GM12891 (cell line): ENCODE measurements at regions not wholly inside any gene's neighbourhood (a gene's known extent, or its start where the extent isn't known, plus 50 kb on each side); places are given as distances from the start of the nearest gene placed in this dataset.

Experiments used
- DNase-seq: peaks from one replicate; pipeline ENCODE4 v3.0.0; 2011; ENCODE audit warnings: low spot score; ENCODE audit not compliant: insufficient read length
- FAIRE-seq: peaks from 2 replicates; lab custom pipeline; 2011; peaks lifted over from hg19 to GRCh38; lab: Jason Lieb, UNC
- PAX5 ChIP-seq: IDR thresholded peaks from 2 replicates; pipeline ENCODE4 v1.6.1; 2011; ENCODE audit warnings: low read length, moderate library complexity, mild to moderate bottlenecking; ENCODE audit not compliant: insufficient read depth, severe bottlenecking
- POLR2A ChIP-seq: IDR thresholded peaks from 2 replicates; pipeline ENCODE4 v1.6.1; 2011; ENCODE audit warnings: low read depth, low read length, control low read depth
- POLR2AphosphoS5 ChIP-seq: IDR thresholded peaks from 2 replicates; pipeline ENCODE4 v1.6.1; 2011; ENCODE audit warnings: low read depth, low read length, control low read depth
- POU2F2 ChIP-seq: IDR thresholded peaks from 2 replicates; pipeline ENCODE4 v1.6.1; 2011; ENCODE audit warnings: low read depth, mild to moderate bottlenecking, control low read depth, low read length, moderate library complexity
- SPI1 ChIP-seq: IDR thresholded peaks from 2 replicates; pipeline ENCODE4 v1.6.1; 2011; ENCODE audit warnings: low read depth, low read length, control low read depth
- TAF1 ChIP-seq: IDR thresholded peaks from 2 replicates; pipeline ENCODE4 v1.6.1; 2011; ENCODE audit warnings: low read depth, low read length, control low read depth

- DNase-seq (no peak), FAIRE-seq (no peak)
- TF ChIP-seq TAF1 (no peak), PAX5 (no peak), POU2F2 (no peak), POLR2A (no peak), SPI1 (no peak), POLR2AphosphoS5 (no peak)
These were observed 208.4 kb upstream of the ALCAM start for GRCh38 chr3:105158286-105158685.

- FAIRE-seq: no peak
- no peak for DNase-seq
- TF ChIP-seq POLR2A (no peak), POLR2AphosphoS5 (no peak), SPI1 (no peak), TAF1 (no peak), PAX5 (no peak), POU2F2 (no peak)
These were observed 204.3 kb upstream of the ALCAM start for GRCh38 chr3:105162448-105162847.

GRCh38 chr3:105166893-105167292, 199.8 kb upstream of the ALCAM start:
- DNase-seq: no peak
- TF ChIP-seq TAF1: no peak
- no peak for TF ChIP-seq POLR2A
- no peak for TF ChIP-seq PAX5
- no peak for TF ChIP-seq POU2F2
- no peak for TF ChIP-seq SPI1
- no peak for TF ChIP-seq POLR2AphosphoS5
- no peak for FAIRE-seq

GRCh38 chr3:105170423-105170822, 196.3 kb upstream of the ALCAM start:
- no peak for TF ChIP-seq PAX5
- TF ChIP-seq POLR2AphosphoS5: no peak
- no peak for TF ChIP-seq POLR2A
- TF ChIP-seq SPI1: no peak
- TF ChIP-seq TAF1: no peak
- TF ChIP-seq POU2F2: no peak
- FAIRE-seq: no peak
- DNase-seq: no peak

- FAIRE-seq: no peak
These were observed 192.6 kb upstream of the ALCAM start for GRCh38 chr3:105174017-105174615.

GRCh38 chr3:105177576-105177975, 189.1 kb upstream of the ALCAM start:
- DNase-seq: no peak
- no peak for FAIRE-seq
- TF ChIP-seq POLR2A: no peak
- no peak for TF ChIP-seq POU2F2
- no peak for TF ChIP-seq SPI1
- no peak for TF ChIP-seq TAF1
- TF ChIP-seq POLR2AphosphoS5: no peak
- no peak for TF ChIP-seq PAX5

More at GRCh38 chr3:105174017-105174615, 192.6 kb upstream of the ALCAM start:
- DNase-seq: no peak
- no peak for TF ChIP-seq SPI1
- no peak for TF ChIP-seq TAF1
- TF ChIP-seq POU2F2: no peak
- no peak for TF ChIP-seq PAX5
- no peak for TF ChIP-seq POLR2A
- TF ChIP-seq POLR2AphosphoS5: no peak

GRCh38 chr3:105187344-105187743, 179.4 kb upstream of the ALCAM start:
- TF ChIP-seq POLR2A: no peak
- no peak for TF ChIP-seq TAF1
- no peak for TF ChIP-seq PAX5
- no peak for TF ChIP-seq POLR2AphosphoS5
- no peak for TF ChIP-seq SPI1
- TF ChIP-seq POU2F2: no peak
- no peak for DNase-seq
- no peak for FAIRE-seq

GRCh38 chr3:105195260-105195659, 171.4 kb upstream of the ALCAM start:
- no peak for DNase-seq
- TF ChIP-seq POLR2A (no peak), POU2F2 (no peak), SPI1 (no peak), TAF1 (no peak), PAX5 (no peak), POLR2AphosphoS5 (no peak)
- FAIRE-seq: no peak

GRCh38 chr3:105197863-105198262, 168.8 kb upstream of the ALCAM start:
- DNase-seq: no peak
- TF ChIP-seq TAF1 (no peak), SPI1 (no peak), POLR2AphosphoS5 (no peak)
- FAIRE-seq: no peak

- TF ChIP-seq POLR2AphosphoS5 (no peak), PAX5 (no peak), POU2F2 (no peak), POLR2A (no peak), SPI1 (no peak)
- FAIRE-seq (no peak), DNase-seq (no peak)
These were observed 167.5 kb upstream of the ALCAM start for GRCh38 chr3:105199217-105199616.

- TF ChIP-seq PAX5: no peak
- no peak for TF ChIP-seq POLR2A
- TF ChIP-seq POU2F2: no peak
- no peak for TF ChIP-seq SPI1
- TF ChIP-seq TAF1: no peak
- no peak for TF ChIP-seq POLR2AphosphoS5
- no peak for FAIRE-seq
- DNase-seq: no peak
These were observed 156.6 kb upstream of the ALCAM start for GRCh38 chr3:105210141-105210540.

- DNase-seq (no peak), FAIRE-seq (no peak)
- TF ChIP-seq TAF1 (no peak), POU2F2 (no peak), SPI1 (no peak), PAX5 (no peak), POLR2AphosphoS5 (no peak), POLR2A (no peak)
These were observed 152.1 kb upstream of the ALCAM start for GRCh38 chr3:105214590-105214989.
